ENCODE measurements at regions not wholly inside any gene's neighbourhood (a gene's known extent, or its start where the extent isn't known, plus 50 kb on each side); places are given as distances from the start of the nearest gene placed in this dataset.

GRCh38 chr3:117565777-117566176, 856.2 kb downstream of the TUSC7 start:
- TF ChIP-seq, protein P1, sequence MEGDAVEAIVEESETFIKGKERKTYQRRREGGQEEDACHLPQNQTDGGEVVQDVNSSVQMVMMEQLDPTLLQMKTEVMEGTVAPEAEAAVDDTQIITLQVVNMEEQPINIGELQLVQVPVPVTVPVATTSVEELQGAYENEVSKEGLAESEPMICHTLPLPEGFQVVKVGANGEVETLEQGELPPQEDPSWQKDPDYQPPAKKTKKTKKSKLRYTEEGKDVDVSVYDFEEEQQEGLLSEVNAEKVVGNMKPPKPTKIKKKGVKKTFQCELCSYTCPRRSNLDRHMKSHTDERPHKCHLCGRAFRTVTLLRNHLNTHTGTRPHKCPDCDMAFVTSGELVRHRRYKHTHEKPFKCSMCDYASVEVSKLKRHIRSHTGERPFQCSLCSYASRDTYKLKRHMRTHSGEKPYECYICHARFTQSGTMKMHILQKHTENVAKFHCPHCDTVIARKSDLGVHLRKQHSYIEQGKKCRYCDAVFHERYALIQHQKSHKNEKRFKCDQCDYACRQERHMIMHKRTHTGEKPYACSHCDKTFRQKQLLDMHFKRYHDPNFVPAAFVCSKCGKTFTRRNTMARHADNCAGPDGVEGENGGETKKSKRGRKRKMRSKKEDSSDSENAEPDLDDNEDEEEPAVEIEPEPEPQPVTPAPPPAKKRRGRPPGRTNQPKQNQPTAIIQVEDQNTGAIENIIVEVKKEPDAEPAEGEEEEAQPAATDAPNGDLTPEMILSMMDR (IDR thresholded peaks at IDR 0.05): no peak
- TF ChIP-seq POLR2A (IDR thresholded peaks at IDR 0.05): no peak

Data from Peyer's patch (tissue), 4 donors.